ENCODE measurements at regions not wholly inside any gene's neighbourhood (a gene's known extent, or its start where the extent isn't known, plus 50 kb on each side); places are given as distances from the start of the nearest gene placed in this dataset.

- in situ Hi-C loops (cut with HindIII; ENCODE audit: low sequenced_read_pairs): no loop called here
These were observed 565.5 kb upstream of the IGFBP3 start for GRCh38 chr7:46486256-46487206.

- in situ Hi-C loops (cut with HindIII; ENCODE audit: low sequenced_read_pairs): no loop called here
These were observed 564.5 kb upstream of the IGFBP3 start for GRCh38 chr7:46485481-46486065.

GRCh38 chr7:46484906-46485305 is 563.8 kb upstream of the IGFBP3 start:
- in situ Hi-C loops (cut with HindIII; ENCODE audit: low sequenced_read_pairs): no loop called here

GRCh38 chr7:46480619-46481018 is 559.5 kb upstream of the IGFBP3 start:
- in situ Hi-C loops (cut with HindIII; ENCODE audit: low sequenced_read_pairs): no loop called here

DNA sequence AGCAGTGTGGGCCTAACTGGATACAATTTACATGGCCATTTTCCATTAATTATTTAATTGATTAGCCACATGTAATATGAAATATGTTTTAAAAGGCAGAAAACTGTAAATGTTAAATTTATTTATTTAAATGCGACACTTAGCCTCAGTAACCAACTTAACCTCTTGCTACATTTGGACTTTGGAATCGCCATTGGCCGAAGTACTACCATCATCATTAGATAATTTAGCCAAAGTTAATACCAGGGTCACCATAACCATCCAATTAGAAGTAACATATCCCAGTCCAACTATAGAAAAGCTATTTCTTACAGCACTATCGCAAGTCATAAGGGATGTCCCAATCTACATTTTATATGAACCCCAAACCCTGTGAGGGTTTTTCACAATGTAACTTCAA is 558.6 kb upstream of the IGFBP3 start:
- in situ Hi-C loops (cut with HindIII; ENCODE audit: low sequenced_read_pairs): no loop called here

DNA sequence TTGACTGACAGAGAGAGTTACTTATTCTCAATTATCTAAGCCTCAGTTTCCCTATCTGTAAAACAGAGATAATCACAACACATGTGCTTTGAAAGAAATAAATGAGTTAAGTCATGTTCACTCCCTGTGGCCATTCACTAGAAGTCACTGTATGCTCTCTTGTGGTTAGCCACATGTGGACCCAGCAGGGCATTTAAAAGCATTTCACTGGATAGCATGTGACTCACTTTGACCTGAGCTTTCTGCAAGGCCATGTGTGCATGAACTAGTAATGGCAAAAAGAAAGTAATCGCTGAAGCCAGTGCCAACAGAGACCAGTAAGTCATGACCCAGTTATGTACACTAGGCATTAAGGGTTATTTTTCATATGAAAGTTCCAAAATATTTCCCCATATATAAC is 557.0 kb upstream of the IGFBP3 start:
- in situ Hi-C loops (cut with HindIII; ENCODE audit: low sequenced_read_pairs): no loop called here

DNA sequence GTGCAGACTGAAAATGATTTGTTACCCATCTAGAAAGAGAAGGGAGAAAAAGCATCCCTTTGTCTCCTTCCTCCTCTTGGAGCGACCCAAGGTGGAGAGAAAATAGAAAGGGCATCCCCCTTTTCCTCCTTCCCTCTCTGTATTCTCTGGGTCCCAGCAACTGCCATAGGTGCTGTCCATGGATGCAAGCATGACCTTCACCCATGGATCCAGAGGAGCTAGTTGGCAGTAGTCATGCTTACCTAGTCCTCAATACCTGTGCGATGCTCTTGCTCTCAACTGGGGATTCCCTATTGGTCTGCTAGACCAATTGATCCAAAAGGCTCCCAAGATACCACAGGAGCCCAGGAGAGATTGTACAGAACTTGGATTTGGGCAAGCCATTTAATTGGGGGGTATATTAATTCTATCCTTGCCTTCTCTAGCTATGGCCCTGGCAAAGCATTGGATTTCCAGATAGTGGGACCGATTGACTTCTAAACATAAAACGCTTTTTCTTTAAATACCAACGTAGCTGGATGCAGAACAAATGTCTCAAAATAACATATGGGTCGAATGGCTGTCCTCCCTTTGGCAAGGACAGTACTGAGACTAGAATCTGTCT is 547.8 kb upstream of the IGFBP3 start:
- in situ Hi-C loops (cut with HindIII; ENCODE audit: low sequenced_read_pairs): no loop called here

DNA sequence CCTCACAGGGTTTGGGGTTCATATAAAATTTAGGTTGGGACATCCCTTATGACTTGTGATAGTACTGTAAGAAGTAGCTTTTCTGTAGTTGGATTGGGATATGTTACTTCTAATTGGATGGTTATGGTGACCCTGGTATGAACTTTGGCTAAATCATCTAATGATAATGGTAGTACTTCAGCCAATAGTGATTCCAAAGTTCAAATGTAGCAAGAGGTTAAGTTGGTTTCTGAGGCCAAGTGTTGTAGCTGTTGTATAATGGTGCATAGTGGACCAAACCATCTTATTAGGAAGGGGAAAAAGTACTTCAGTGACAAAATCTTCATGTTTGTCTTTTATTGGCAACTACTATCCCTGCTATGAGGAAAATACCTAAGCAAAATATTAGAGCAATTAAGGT is 542.1 kb upstream of the IGFBP3 start:
- in situ Hi-C loops (cut with HindIII; ENCODE audit: low sequenced_read_pairs): no loop called here

DNA sequence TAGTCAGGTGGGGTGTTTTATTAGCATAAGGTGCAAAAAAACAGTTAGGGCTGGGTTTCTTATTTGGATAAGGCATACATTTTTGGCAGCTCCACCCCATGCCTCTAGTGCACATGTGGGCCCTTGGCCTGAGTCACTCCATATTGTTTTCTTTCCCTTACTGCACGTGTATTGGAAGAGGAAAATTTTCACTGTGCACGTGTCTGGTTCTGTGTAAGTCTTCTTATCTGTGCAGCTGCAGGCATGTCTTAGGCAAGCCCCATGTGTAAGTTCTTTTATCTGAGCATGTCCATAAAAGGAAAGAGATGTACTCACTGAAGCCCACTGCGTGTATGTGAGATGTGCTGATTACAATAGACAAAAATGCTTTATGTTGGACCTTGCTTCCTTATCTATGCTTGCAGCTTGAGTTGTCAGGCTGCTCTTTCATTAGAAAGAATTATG is 540.3 kb upstream of the IGFBP3 start:
- in situ Hi-C loops (cut with HindIII; ENCODE audit: low sequenced_read_pairs): no loop called here

DNA sequence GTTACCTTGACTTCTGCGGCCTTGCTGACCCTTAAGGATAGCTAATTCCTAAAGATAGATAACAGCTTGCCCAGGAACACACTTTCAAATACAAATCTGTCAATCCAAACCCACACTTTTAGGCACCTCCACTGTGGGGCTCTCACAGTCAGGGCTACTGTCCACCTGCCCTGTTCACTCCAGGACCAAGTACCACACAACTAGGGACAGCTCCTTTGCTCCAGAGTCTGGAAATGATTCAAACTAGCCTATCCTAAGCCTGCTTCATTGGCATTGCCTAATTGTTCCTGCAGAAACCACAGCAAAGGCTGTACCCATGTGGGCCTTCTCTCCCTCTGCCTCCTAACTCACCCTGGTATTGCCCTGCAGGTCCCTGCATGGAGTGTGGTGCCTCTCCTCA is 538.9 kb upstream of the IGFBP3 start:
- in situ Hi-C loops (cut with HindIII; ENCODE audit: low sequenced_read_pairs): no loop called here

DNA sequence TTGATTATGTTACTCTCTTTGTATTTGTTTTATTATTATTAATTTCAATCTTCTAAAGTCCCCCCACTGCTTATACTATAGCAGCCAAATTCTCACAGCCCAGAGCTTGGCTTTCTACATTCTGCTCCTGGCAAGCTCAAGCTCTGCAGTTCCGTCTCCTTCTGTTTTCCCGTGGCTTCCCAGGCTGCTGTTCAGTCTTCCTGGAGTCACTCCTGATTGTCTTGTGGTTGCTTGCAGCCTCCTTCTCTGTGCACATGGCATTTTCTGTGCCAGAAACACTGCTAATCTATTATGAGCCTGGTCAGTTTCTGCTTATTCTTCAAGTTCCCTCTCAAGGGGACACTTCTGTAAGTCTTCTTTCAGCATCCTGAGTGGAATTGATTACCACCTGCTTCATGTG is 533.7 kb upstream of the IGFBP3 start:
- in situ Hi-C loops (cut with HindIII; ENCODE audit: low sequenced_read_pairs): no loop called here

DNA sequence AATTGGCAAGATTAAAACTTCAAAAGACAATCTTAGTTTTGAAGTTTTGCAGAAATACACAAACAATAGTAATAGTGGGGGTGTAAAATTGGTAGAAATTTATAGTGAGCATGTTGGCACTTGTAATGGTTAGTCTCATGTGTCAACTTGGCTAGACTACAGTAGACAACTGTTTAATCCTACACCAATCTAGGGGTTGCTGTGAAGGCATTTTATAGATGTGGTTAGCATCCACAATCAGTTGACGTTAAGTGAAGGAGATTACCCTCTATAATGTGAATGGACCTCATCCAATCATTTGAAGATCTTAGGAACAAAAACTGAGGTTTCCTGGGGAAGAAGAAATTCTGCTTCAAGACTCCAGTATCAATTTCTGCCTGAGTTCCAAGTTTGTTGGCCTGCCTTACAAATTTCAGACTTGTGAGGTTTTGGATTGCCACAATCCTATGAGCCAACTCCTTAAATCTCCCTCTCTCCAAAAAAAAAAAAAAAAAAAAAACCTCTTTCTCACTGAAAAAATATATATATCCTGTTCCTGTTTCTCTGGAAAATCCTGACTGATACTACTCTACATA is 531.6 kb upstream of the IGFBP3 start:
- in situ Hi-C loops (cut with HindIII; ENCODE audit: low sequenced_read_pairs): no loop called here

DNA sequence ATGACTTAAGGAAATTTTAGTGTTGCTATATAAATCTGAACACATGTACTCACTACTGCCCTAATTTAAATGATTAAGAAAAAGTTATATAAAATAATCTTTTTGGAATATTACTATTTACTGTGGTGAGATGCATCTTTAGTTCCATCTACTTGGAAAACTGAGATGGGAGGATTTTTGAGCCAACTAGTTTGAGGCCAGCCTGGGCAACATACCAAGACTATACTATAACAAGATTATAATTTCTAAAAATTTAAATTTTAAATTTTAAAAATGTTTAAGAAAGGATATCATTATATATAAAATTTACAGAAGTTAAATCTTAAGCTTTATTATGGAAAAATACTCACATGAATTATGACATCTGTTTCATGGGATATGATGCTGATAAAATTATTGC is 530.8 kb upstream of the IGFBP3 start:
- in situ Hi-C loops (cut with HindIII; ENCODE audit: low sequenced_read_pairs): no loop called here

GRCh38 chr7:46450886-46451285 is 529.8 kb upstream of the IGFBP3 start:
- in situ Hi-C loops (cut with HindIII; ENCODE audit: low sequenced_read_pairs): no loop called here

GRCh38 chr7:46450425-46450824 is 529.4 kb upstream of the IGFBP3 start:
- in situ Hi-C loops (cut with HindIII; ENCODE audit: low sequenced_read_pairs): no loop called here

DNA sequence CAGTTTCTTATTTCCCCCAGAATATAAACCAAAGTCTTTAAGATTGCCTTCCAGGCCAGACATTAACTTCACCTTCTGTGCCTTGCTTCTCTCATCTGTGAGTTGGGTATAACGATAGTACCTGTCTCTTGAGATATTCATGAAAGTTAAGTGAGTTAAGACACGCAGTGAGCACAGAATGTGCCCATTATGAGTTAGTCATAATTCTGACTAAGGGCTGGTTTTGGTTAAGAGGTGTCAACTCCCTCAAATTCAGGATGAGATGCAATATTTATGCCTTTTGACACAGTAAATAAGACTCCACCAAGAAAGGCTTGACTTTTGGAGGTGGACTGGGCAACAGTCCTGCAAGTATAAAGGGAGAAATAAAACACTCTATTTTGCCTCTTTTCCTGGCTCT is 528.7 kb upstream of the IGFBP3 start:
- in situ Hi-C loops (cut with HindIII; ENCODE audit: low sequenced_read_pairs): no loop called here

DNA sequence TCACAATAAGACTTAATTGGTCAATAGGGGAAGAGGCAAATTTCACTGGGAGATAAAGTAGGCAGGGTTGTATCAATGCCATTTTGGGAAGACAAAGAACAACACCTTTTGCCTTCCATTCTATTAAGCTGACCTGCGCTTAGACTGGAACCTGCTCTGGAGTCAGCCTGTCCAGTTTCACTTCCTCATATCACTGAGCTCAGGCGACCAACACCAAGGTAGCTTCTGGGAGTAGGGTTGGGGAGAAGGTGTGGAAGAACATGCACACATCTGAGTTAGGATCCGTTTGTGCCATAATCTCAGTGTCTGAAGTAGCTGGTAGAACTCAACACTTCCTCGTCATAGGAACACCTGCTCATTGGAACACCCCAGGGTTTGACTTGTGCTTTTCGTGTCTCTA is 527.4 kb upstream of the IGFBP3 start:
- in situ Hi-C loops (cut with HindIII; ENCODE audit: low sequenced_read_pairs): no loop called here

GRCh38 chr7:46446151-46446550 is 525.1 kb upstream of the IGFBP3 start:
- in situ Hi-C loops (cut with HindIII; ENCODE audit: low sequenced_read_pairs): no loop called here

DNA sequence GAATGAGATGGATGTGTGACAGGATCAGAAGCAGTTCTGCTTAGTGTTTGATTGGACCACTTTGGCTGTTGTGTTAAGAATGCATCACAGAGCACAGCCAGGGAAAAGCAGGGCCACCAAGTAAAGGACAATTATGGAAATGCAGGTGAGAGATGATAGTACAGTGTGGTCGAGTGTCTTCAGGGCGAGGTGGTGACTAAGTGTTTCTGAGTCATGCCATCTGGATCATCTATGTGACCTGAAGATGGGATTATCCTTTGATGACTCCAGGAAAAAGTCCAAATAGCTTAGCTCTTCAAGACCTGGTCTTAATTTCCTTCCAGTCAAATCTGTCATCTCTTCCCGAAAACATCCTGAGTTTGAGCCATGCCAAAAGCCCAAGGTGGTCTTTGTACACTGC is 523.2 kb upstream of the IGFBP3 start:
- in situ Hi-C loops (cut with HindIII; ENCODE audit: low sequenced_read_pairs): no loop called here

DNA sequence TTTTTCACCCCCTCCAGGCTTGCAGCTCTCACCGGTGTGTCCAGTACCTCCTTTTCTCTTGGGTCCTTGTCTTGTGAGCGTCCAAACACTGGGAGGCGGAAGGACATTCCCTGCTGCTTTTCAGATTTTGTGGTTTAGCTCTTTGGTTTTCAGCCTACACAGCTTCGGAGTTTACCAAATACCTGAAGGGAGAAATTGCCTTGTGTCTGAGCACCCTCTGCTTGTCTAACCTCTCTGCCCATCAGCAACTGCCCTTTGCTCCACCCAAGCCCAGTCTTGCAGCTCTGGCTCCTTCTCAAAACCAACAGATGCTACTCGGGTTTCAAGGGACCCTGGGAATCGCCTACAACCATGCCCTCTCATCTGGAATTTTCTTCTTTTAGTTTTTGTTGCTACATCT is 519.1 kb upstream of the IGFBP3 start:
- in situ Hi-C loops (cut with HindIII; ENCODE audit: low sequenced_read_pairs): no loop called here

DNA sequence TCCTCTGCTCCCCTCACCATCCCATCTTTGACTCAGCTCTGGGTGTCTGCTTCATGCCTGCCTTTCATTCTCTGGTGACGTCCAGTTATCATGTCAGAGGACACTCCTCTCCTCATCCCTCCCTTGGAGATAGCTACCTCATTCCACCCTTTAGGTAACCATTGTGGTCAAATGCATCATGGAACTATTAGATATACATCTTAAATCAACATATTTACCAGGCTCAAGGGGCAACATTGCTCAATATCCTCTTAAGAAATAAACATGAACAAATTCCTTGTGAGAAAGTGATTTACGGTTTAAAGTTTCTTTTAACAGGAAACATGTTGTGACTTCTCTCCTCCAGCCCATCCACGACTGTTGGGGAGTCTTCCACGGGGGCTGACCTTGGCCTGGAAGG is 511.6 kb upstream of the IGFBP3 start:
- in situ Hi-C loops (cut with HindIII; ENCODE audit: low sequenced_read_pairs): no loop called here

DNA sequence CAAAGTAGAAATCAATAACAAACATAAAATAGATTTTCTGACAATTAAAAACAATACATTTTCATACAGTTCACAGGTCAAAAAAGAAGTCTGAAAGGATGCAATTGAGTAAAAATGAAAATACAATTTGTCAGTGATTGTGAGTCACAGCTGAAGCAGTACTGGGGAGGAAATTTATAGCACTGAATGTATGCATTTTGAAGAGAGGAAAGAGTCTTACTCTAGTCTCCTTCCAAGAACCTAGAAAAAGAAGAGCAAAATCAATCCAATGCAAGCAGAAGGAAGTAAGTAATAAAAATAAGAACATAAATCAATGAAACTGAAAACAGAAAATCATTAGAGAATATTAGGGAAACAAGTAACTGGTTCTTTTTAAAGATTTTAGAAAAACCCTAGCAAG is 507.2 kb upstream of the IGFBP3 start:
- in situ Hi-C loops (cut with HindIII; ENCODE audit: low sequenced_read_pairs): no loop called here
